HepG2 (cell line): ENCODE measurements at regions not wholly inside any gene's neighbourhood (a gene's known extent, or its start where the extent isn't known, plus 50 kb on each side); places are given as distances from the start of the nearest gene placed in this dataset.
A peak's percentile ranks its signal among the peaks of the same experiment; 100 is the strongest.

ENCODE experiments used
- ATAC-seq: fragments of 200-7000 bp; cut with Tn5 transposase; 3 replicates; pipeline ENCODE4 v1.9.1; 2020; ENCODE audit warnings: mild to moderate bottlenecking, moderate library complexity
- BruUV-seq: library from RNA; stranded (reverse); fragments of 400-500 nt; replicated peaks from 2 replicates; lab custom pipeline; 2021; lab: Mats Ljungman, UMichigan
- CTCF ChIA-PET: fragments of 300-600 bp; formaldehyde crosslinking; extraction: SDS; loops from one replicate; lab custom pipeline; 2021; ENCODE audit warnings: low total read pairs, inconsistent platforms, low intra/inter-chr PET ratio; lab: Yijun Ruan, JAX
- POLR2A ChIA-PET: fragments of 350-600 bp; sonication (Branson Sonifier 250); formaldehyde crosslinking; loops from one replicate; lab custom pipeline; 2020; ENCODE audit warnings: antibody characterized with exemption, inconsistent platforms; lab: Yijun Ruan, JAX
- DNase-seq: peaks from one replicate; pipeline ENCODE4 v3.0.0-alpha.2; 2015; ENCODE audit warnings: low spot score
- FAIRE-seq: peaks from 3 replicates; lab custom pipeline; 2011; peaks lifted over from hg19 to GRCh38; lab: Jason Lieb, UNC
- H2AFZ ChIP-seq: one replicate; pipeline ENCODE4 v1.6.1; 2011; ENCODE audit warnings: low read length, inconsistent platforms
- H3K27ac ChIP-seq: fragments of 300-600 bp; 3 replicates; pipeline ENCODE4 v1.8.0; 2011; ENCODE audit warnings: mixed run types, mild to moderate bottlenecking, mixed read lengths, low read length, inconsistent platforms; ENCODE audit not compliant: insufficient read depth; ENCODE audit errors: extremely low read length
- H3K27me3 ChIP-seq, 2 experiments: fragments of 200-600 bp in 1 of 2; 2 replicates in 1 of 2; 3 replicates in 1 of 2; pipeline versions ENCODE4 v1.6.0 to v1.8.0; 2011; ENCODE audit warnings: low read length in 2 of 2, mild to moderate bottlenecking in 2 of 2, moderate library complexity in 2 of 2, inconsistent platforms in 1 of 2; ENCODE audit not compliant: insufficient read depth in 2 of 2, control insufficient read depth in 1 of 2
- H3K36me3 ChIP-seq, 2 experiments: fragments of 200-600 bp in 1 of 2; replicated peaks in 1 of 2; 2 replicates in 1 of 2; 3 replicates in 1 of 2; pipeline versions ENCODE4 v1.5.1 to v1.8.0; 2011; ENCODE audit warnings: low read length in 2 of 2, inconsistent platforms in 1 of 2; ENCODE audit not compliant: insufficient read depth in 2 of 2, control insufficient read depth in 1 of 2
- H3K4me1 ChIP-seq: 2 replicates; pipeline ENCODE4 v1.5.1; 2012; ENCODE audit warnings: low read length, inconsistent platforms; ENCODE audit not compliant: insufficient read depth
- H3K4me2 ChIP-seq: 2 replicates; pipeline ENCODE4 v1.6.0; 2011; ENCODE audit warnings: low read depth, low read length, inconsistent platforms
- H3K4me3 ChIP-seq, 3 experiments: fragments of 200-600 bp in 1 of 3; sonication (generic), shearing (Covaris generic) in 1 of 3; replicated peaks in 1 of 3; 2 replicates each; pipeline ENCODE4 v1.5.1; 2011 to 2016; ENCODE audit warnings: low read length in 3 of 3, inconsistent platforms in 2 of 3, low read depth in 2 of 3, mild to moderate bottlenecking in 2 of 3, control low read depth in 1 of 3, mixed read lengths in 1 of 3; ENCODE audit not compliant: insufficient read depth in 1 of 3
- H3K79me2 ChIP-seq: one replicate; pipeline ENCODE4 v1.6.1; 2011; ENCODE audit warnings: low read length, inconsistent platforms; ENCODE audit not compliant: insufficient read depth
- H3K9ac ChIP-seq: 2 replicates; pipeline ENCODE4 v1.6.0; 2011; ENCODE audit warnings: mild to moderate bottlenecking, low read depth, low read length, inconsistent platforms; ENCODE audit not compliant: insufficient read depth
- H3K9me3 ChIP-seq: 2 replicates; pipeline ENCODE4 v1.5.1; 2012; ENCODE audit warnings: mild to moderate bottlenecking, low read length
- H4K20me1 ChIP-seq: 2 replicates; pipeline ENCODE4 v1.6.0; 2011; ENCODE audit warnings: inconsistent platforms, mild to moderate bottlenecking, low read length, moderate library complexity; ENCODE audit not compliant: insufficient read depth
- ATF2 ChIP-seq: sonication (generic); formaldehyde crosslinking; IDR thresholded peaks from 2 replicates; pipeline ENCODE4 v1.4.0; 2020; ENCODE audit warnings: missing genetic modification reagents
- ATF3 ChIP-seq: sonication (generic); formaldehyde crosslinking; IDR thresholded peaks from 2 replicates; pipeline ENCODE4 v1.4.0; 2020; ENCODE audit warnings: missing genetic modification reagents
- ATF4 ChIP-seq, 2 experiments: fragments of 450-650 bp in 1 of 2; sonication (generic) in 1 of 2; formaldehyde crosslinking; IDR thresholded peaks; 2 replicates each; pipeline versions ENCODE4 v1.5.0 to v1.8.0; 2020 to 2022; ENCODE audit warnings: mild to moderate bottlenecking in 1 of 2, missing genetic modification reagents in 1 of 2
- ATF7 ChIP-seq, 2 experiments: fragments of 450-650 bp in 1 of 2; sonication (generic) in 1 of 2; formaldehyde crosslinking in 1 of 2; IDR thresholded peaks; 2 replicates each; pipeline versions ENCODE4 v1.4.0 to v1.6.1; 2016 to 2020; ENCODE audit warnings: antibody characterized with exemption in 1 of 2, mild to moderate bottlenecking in 1 of 2, missing genetic modification reagents in 1 of 2
- CEBPB ChIP-seq: IDR thresholded peaks from 2 replicates; pipeline ENCODE4 v1.6.1; 2011; ENCODE audit warnings: low read depth, low read length, improper control_type of control experiment, borderline replicate concordance
- CEBPG ChIP-seq: IDR thresholded peaks from 2 replicates; pipeline ENCODE4 v1.6.1; 2016
- GTF2F1 ChIP-seq: fragments of 150-350 bp; IDR thresholded peaks from 2 replicates; pipeline ENCODE4 v1.6.1; 2014; ENCODE audit warnings: low read length
- HIC2 ChIP-seq: sonication (generic); formaldehyde crosslinking; IDR thresholded peaks from 2 replicates; pipeline ENCODE4 v1.9.0; 2022; ENCODE audit warnings: low read depth, missing genetic modification reagents
- NAIF1 ChIP-seq: sonication (generic); formaldehyde crosslinking; IDR thresholded peaks from 2 replicates; pipeline ENCODE4 v1.5.0; 2020; ENCODE audit warnings: mild to moderate bottlenecking, missing genetic modification reagents, borderline replicate concordance
- SKI ChIP-seq: fragments of 450-650 bp; IDR thresholded peaks from one replicate; pipeline ENCODE4 v1.6.1; 2018; ENCODE audit warnings: mild to moderate bottlenecking; ENCODE audit not compliant: partially characterized antibody
- YEATS4 ChIP-seq: sonication (generic); formaldehyde crosslinking; IDR thresholded peaks from 2 replicates; pipeline ENCODE4 v1.4.0; 2020; ENCODE audit warnings: missing genetic modification reagents, borderline replicate concordance
- ZBTB1 ChIP-seq: sonication (generic); formaldehyde crosslinking; IDR thresholded peaks from 2 replicates; pipeline ENCODE4 v1.4.0; 2020; ENCODE audit warnings: missing genetic modification reagents, borderline replicate concordance
- ZNF331 ChIP-seq: sonication (generic); formaldehyde crosslinking; IDR thresholded peaks from 2 replicates; pipeline ENCODE4 v1.4.0; 2020; ENCODE audit warnings: missing genetic modification reagents
- ZNF414 ChIP-seq: sonication (generic); formaldehyde crosslinking; IDR thresholded peaks from 2 replicates; pipeline ENCODE4 v1.5.0; 2020; ENCODE audit warnings: missing genetic modification reagents
- ZNF432 ChIP-seq: sonication (generic); formaldehyde crosslinking; IDR thresholded peaks from 2 replicates; pipeline ENCODE4 v1.5.0; 2020; ENCODE audit warnings: missing genetic modification reagents, mild to moderate bottlenecking, borderline replicate concordance
- ZNF512 ChIP-seq: sonication (generic); formaldehyde crosslinking; IDR thresholded peaks from 2 replicates; pipeline ENCODE4 v1.4.0; 2020; ENCODE audit warnings: mild to moderate bottlenecking, missing genetic modification reagents
- ZNF556 ChIP-seq: sonication (generic); formaldehyde crosslinking; IDR thresholded peaks from 2 replicates; pipeline ENCODE4 v1.4.0; 2020; ENCODE audit warnings: mild to moderate bottlenecking, missing genetic modification reagents, borderline replicate concordance
- ZNF644 ChIP-seq: IDR thresholded peaks from 2 replicates; pipeline ENCODE4 v1.6.1; 2016; ENCODE audit warnings: low read depth
- WGBS: methylation state at CpG from one replicate; pipeline ENCODE4 v1.1.6; 2017; ENCODE audit warnings: low lambda C conversion rate; 5-methylcytosine and 5-hydroxymethylcytosine counted together
- in situ Hi-C: cut with HindIII; loops from 2 replicates; pipeline ENCODE4 v1.10.0; 2017; ENCODE audit warnings: low pct_unique_long_range_greater_than_20kb; ENCODE audit not compliant: extremely low pct_ligation_motif_present
- intact Hi-C: fragments of 100-400 bp; cut with micrococcal nuclease; formaldehyde crosslinking; loops from one replicate; pipeline ENCODE4 v1.10.0; 2022; ENCODE audit not compliant: unreplicated experiment

- Histone ChIP-seq H3K4me3 (no peak overlapping the region), H3K79me2 (no peaks in the 10 kb centered on the region), H4K20me1 (no peaks in the 10 kb centered on the region), H3K4me1 (0 out of 2 replicates have a peak, but pooled peaks cover 7% of the 10 kb centered on the region), H3K9ac (no peak overlapping the region), H3K36me3 (no peaks in the 10 kb centered on the region), H3K4me2 (peak overlapping the region; percentile 32; the same call in 1 of the 2 replicates), H3K9me3 (no peaks in the 10 kb centered on the region), H2AFZ (no peak overlapping the region), H3K27me3 (no peaks in the 10 kb centered on the region), H3K27ac (no peak overlapping the region)
- FAIRE-seq, result no peak
- ChIA-PET POLR2A (no interaction called here), CTCF (no interaction called here)
- intact Hi-C loops (no loop called here), in situ Hi-C loops (no loop called here)
- DNase-seq, result peak; percentile 37
- BruUV-seq, result no TSS peak
- WGBS, result 0% methylated on average over 1 of the region's 4 CpGs
- ATAC-seq, result peak; percentile 100
- TF ChIP-seq ZNF414 (CRISPR knock-in tag) (no peak), HIC2 (CRISPR knock-in tag) (no peak), ATF2 (CRISPR knock-in tag) (no peak), ZNF644 (CRISPR knock-in tag) (peak; percentile 92), CEBPB (peak; percentile 95), ZNF556 (CRISPR knock-in tag) (no peak), ZNF512 (CRISPR knock-in tag) (no peak), ZBTB1 (CRISPR knock-in tag) (no peak), SKI (no peak), NAIF1 (CRISPR knock-in tag) (no peak), ZNF432 (CRISPR knock-in tag) (no peak), GTF2F1 (no peak), YEATS4 (CRISPR knock-in tag) (peak; percentile 30; the same call in 1 of the 2 replicates), ATF3 (CRISPR knock-in tag) (peak; percentile 83), ZNF331 (CRISPR knock-in tag) (peak; percentile 23; the same call in 1 of the 2 replicates), ATF7 (IDR thresholded peaks at IDR 0.05) (peak; percentile 50), ATF7 (CRISPR knock-in tag; IDR thresholded peaks at IDR 0.05) (no peak), CEBPG (CRISPR knock-in tag) (peak; percentile 94), ATF4 (CRISPR knock-in tag; IDR thresholded peaks at IDR 0.05) (peak; percentile 51 to 93; a peak in 2 of 4 replicates)
These were observed 167.5 kb upstream of the TET2 start for GRCh38 chr4:104979083-104979760.
